Fibroblast of skin of abdomen (primary cell): ENCODE measurements at regions not wholly inside any gene's neighbourhood (a gene's known extent, or its start where the extent isn't known, plus 50 kb on each side); places are given as distances from the start of the nearest gene placed in this dataset.
A peak's percentile ranks its signal among the peaks of the same experiment; 100 is the strongest.

Experiments
- DNase-seq: peaks from one replicate; pipeline ENCODE4 v3.0.0-alpha.2; 2013

- no peak for DNase-seq
Observed at GRCh38 chr5:61915646-61916045, 390.4 kb upstream of the KIF2A start.

- DNase-seq: peak; percentile 44
Observed at GRCh38 chr5:61916621-61917620, 389.1 kb upstream of the KIF2A start.

- no peak for DNase-seq
Observed at GRCh38 chr5:61918611-61919010, 387.4 kb upstream of the KIF2A start.

- DNase-seq: no peak
Observed at GRCh38 chr5:61919920-61920319, 386.1 kb upstream of the KIF2A start.

GRCh38 chr5:61924251-61924650 is 381.8 kb upstream of the KIF2A start:
- DNase-seq: no peak

- no peak for DNase-seq
Observed at GRCh38 chr5:61926911-61927310, 379.1 kb upstream of the KIF2A start.

GRCh38 chr5:61931236-61931635 is 374.8 kb upstream of the KIF2A start:
- peak; percentile 49 for DNase-seq

GRCh38 chr5:61933787-61934626 is 372.0 kb upstream of the KIF2A start:
- peak; percentile 52 for DNase-seq

GRCh38 chr5:61941637-61942036 is 364.4 kb upstream of the KIF2A start:
- DNase-seq: peak; percentile 22

- no peak for DNase-seq
Observed at GRCh38 chr5:61942462-61943049, 363.4 kb upstream of the KIF2A start.

- no peak for DNase-seq
Observed at GRCh38 chr5:61943713-61944112, 362.3 kb upstream of the KIF2A start.

- no peak for DNase-seq
Observed at GRCh38 chr5:61948151-61948550, 357.9 kb upstream of the KIF2A start.

- no peak for DNase-seq
Observed at GRCh38 chr5:61949054-61949678, 356.8 kb upstream of the KIF2A start.

- DNase-seq: no peak
Observed at GRCh38 chr5:61949679-61950435, 356.1 kb upstream of the KIF2A start.

- no peak for DNase-seq
Observed at GRCh38 chr5:61951295-61951694, 354.7 kb upstream of the KIF2A start.

GRCh38 chr5:61953913-61954312 is 352.1 kb upstream of the KIF2A start:
- no peak for DNase-seq

- peak; percentile 96 for DNase-seq
Observed at GRCh38 chr5:61964201-61964600, 341.8 kb upstream of the KIF2A start.

- DNase-seq: peak; percentile 37
Observed at GRCh38 chr5:61965069-61965468, 340.9 kb upstream of the KIF2A start.

GRCh38 chr5:61965490-61965889 is 340.5 kb upstream of the KIF2A start:
- DNase-seq: peak; percentile 57

GRCh38 chr5:61966296-61966955 is 339.6 kb upstream of the KIF2A start:
- DNase-seq: peak; percentile 52

GRCh38 chr5:61966997-61967396 is 339.0 kb upstream of the KIF2A start:
- DNase-seq: peak; percentile 16
